ENCODE measurements at regions not wholly inside any gene's neighbourhood (a gene's known extent, or its start where the extent isn't known, plus 50 kb on each side); places are given as distances from the start of the nearest gene placed in this dataset.
"Not testable (repeated sequence)": the region's sequence is repeated elsewhere in the genome, so short reads cannot be mapped to it uniquely, and the experiment has no call there.

DNA sequence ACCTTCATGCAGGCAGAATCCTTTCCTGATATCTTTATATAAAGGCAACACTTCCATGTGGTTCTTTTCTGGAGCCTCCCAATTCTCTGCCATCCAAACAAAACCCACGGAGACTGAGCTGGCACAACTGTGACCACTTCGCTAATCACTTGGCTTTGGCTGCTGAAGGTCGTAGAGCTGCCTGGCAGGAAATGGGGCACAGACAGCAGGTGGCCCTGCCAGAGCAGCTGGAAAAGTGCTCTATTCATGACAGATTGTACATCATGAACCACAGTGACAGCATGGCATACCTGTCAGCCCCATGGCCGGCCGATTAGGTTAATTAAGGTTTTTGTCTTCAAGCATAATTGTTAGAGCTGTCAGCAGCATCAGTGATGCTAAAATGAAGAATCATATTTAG, 141.9 kb upstream of the ANKRD55 start:
- no peak for DNase-seq

DNA sequence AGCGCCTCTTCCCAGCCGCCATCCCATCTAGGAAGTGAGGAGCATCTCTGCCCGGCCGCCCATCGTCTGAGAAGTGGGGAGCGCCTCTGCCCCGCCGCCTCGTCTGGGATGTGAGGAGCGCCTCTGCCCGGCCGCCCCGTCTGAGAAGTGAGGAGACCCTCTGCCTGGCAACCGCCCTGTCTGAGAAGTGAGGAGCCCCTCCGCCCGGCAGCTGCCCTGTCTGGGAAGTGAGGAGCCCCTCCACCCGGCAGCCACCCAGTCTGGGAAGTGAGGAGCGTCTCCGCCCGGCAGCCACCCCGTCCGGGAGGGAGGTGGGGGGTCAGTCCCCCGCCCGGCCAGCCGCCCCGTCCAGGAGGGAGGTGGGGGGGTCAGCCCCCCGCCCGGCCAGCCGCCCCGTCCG, 139.4 kb upstream of the ANKRD55 start:
- DNase-seq, result not testable (repeated sequence)

DNA sequence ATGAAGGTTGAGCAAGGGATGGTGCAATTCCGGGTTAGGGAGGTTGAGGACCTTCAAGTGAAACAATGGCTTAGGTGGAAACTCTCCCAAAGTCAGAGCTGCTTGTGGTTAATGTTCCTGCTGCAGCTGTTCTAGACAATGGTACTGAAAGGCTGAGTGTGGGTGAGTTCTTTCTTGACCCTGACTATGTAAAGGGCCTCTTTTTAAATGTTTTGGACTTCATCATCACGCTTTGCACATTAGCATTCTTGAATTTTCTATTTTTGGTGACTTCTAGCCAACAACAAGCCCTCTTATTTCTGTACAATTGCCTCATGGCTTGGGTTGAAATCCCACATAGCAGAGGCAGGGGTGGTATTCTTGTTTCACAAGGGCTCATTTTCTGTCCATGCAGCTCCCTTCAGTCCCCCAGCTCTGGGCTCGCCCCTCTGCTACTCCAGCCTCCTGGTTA, 136.3 kb upstream of the ANKRD55 start:
- DNase-seq, result no peak

DNA sequence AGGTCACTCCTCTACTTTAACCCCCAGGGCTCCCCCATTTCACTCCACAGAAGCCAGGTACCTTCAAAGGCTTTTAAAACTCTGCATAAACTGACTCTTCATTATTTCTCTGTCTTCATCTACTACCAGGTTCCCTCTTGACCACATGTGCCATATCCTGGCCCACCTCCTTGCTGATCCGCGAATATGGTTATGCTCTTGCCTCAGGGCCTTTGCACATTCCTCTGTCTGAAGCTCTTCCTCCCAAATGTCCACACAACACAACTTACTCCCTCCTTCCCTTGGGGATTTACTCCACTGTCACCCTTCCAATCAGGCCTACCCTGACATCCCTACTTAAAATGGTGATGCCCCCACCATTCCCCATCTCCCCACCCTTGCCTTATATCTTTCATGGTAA, 134.6 kb upstream of the ANKRD55 start:
- DNase-seq, result no peak

DNA sequence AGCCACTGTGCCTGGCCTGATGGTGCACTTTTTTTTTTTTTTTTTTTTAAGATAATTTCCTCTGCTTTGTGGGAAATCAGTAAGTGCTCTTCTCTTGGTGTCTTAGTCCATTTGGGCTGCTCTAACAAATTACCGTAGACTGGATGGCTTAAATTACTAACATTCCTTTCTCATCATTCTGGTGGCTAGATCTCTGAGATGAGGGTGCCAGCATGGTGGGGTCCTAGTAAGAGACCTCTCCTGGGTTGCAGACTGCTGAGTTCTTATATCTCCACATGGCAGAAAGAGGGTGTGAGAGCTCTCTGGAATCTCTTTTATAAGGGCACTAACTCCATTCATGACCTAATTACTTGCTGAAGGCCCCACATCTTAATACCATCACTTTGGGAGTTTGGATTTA, 133.9 kb upstream of the ANKRD55 start:
- no peak for DNase-seq

DNA sequence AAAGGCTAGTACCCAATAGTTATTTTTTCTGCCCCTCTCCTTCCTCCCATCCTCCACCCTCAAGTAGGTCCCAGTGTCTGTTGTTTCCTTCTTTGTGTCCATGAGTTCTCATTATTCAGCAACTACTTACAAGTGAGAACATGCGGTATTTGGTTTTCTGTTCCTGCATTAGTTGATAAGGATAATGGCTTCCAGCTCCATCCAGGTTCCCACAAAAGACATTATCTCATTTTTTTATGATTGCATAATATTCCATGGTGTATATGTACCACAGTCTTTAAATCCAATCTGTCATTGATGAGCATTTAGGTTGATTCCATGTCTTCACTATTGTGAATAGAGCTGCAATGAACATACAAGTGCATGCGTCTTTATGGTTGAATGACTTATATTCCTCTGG, 128.3 kb upstream of the ANKRD55 start:
- DNase-seq, result no peak

DNA sequence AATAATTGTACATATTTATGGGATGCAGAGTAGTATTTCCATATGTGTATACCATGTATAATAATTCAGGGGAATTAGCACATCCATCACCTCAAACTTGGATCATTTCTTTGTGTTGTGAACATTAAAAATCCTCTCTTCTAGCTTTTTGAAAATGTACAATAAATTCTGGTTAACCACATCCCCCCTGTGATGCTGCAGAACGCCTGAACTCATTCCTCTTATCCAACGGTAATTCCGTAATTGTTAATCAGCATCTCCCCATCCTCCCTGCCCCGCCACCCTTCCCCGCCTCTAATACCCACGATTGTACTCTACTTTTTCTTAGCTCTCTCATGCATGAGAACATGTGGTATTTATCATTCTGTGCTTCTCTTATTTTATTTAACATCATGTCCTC, 127.7 kb upstream of the ANKRD55 start:
- DNase-seq, result no peak

DNA sequence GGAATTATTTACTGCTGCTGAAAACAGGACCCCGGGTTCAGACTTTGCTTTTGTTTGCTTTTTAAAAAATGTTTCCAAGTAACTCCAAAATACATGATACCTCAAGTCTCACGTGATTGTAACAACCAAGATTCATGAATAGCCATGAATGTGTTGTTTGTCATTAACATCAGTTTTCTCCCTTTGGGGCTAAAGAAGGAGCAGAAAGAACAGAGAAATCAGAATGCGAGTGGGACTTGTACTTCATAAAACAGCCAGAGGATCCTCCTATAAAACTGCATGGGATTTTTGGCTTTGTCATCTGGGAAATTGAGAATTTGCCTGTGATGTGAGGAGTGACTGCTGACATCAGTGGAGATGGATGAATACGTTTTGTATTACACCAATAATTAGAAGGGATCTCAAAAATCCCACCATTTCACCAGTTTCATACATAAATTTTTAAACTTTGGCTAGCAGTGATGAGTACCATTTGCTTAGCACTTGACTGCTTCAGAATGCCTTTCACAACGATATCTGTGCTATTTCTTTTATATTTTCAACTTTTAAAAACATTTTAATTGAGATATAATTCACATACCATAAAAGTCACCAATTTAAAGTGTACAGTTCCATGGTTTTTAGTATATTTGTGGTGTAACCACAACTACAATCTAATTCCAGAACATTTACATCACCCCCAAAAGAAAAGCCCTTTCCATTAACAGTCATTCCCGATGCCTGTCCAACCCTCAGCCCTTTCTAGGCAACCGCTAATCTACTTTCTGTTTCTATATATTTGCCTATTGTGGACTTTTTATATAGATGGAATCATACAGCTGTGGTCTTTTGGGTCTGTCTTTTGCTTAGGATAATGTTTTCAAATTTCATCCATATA, 126.9 kb upstream of the ANKRD55 start:
- no peak for DNase-seq

DNA sequence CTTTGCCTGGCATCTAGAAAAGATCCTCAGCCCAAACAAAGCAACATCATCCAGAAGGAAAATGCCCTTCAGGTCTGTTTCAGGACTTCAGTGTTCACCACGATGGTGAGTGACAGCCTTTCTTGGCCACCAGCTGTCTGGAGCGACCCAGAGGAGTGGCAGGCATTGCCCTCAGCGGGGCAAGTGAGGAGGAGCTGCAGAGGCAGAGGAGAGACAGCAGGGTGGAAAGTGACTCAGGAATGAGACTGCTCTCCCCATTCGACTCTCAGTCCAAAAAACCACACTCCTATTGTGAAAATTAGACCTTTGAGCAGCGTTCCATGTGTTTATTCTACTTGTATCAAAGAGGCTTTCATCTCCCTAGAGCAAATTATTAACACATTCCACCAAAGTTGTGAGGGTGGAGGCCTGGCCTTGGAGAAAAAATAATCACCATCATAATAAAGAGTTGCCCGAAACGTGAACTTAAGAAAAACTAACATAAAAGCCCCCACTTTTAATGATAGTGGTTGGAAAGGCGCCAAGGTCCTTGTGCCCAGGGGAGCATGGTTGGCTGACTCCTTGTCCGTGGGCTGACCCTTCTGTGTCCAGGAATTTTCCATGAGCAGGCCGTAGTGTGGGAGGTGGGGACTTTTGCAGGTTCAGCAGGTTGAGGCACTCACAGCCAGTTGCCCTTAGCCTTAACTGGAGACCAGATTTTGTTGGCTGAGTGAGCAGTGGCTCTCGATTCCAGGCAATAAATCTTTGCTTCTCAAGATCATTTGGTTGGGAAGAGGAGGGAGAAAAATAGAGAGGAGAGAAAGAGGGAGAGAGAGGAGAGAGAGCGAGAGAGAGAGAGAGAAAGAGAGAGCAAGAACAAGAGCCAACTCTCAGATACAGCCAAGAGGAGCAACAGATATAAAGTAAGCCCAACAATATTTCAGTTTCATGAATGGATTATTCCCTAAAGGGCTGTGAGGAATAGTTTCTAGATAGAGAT, 125.9 kb upstream of the ANKRD55 start:
- peak; percentile 79 for DNase-seq

DNA sequence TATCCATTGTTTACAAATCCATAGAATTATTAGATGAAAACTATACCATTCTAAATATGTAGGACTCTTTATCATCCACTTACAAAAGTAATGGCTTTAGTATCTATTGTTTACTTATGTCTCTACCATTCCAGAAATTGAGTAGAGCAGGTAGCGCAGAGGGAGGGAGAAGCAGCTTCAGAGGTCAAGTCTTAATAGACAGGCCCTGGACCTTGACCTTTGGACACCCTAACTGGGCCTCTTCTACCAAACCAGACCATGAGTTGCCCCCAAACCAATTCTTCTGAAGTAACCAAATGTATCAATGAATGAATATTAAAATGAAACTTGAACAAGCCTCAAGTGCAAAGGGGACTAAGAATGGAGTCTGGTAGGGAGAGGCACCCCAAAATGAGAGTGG, 124.9 kb upstream of the ANKRD55 start:
- DNase-seq, result no peak

DNA sequence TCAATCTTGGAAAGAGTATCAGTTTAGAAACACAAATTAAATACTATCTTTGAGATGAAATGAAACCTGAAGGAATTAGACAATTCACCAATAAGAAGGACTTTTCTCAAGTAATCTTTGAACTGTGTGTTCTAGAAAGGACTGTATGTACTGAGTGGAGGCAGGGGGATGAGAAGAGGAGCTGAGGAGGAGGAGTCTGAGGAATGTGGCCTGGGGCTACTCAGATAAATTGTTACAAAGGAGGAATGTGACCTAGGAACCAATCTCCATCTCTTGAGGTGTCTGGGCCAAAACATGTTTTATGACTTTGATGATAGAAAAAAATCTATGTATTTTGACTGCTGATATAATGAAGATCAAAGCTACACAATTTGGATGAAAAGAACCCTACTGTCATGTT, 124.3 kb upstream of the ANKRD55 start:
- DNase-seq, result no peak

DNA sequence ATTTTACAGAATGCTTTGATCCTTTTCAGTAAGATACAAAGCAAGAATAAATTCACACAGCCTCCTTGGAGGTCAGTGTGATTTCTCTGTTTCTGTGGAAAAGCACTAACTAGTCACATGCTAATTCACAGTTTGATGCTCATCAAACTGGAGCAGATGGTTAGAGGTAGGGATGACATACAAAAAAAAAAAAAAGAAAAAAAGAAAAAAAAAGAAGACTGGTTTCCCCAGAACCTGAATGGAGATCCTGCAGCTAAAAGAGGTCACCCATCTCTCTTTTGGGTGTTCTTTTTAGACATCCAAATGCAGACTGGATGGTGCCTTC, 123.7 kb upstream of the ANKRD55 start:
- no peak for DNase-seq

DNA sequence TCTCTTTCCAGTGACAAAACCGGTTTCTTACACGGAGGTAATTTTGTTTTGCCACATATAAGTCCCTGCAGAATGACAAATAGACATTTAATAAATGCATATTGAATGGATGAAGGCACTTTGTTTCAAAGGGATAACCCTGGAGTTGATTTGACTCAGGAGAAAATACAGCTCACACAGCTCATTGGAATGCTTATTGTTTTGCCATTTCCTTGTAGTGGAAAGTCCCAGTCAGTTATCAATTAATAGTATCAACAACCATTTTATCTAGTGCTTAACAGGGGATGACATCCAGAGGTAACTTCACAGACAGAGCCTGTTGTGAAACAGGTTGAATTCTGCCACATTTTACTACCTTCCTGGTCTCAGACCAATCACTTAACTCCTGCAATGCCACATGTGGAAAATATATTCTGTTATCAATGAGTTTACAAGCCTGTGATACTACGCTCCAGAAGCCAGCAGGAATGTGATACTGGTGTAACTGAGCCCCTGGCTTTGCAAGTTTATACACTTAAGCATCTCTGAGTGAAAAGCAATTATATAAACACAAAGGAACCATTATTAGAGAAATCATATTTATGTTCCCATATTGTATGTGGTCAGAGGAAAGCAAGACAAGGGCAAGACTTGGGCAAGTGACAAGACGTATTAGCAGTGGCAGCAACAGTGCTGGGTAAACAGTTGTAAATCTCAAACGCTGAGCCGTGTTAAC, 123.1 kb upstream of the ANKRD55 start:
- DNase-seq, result peak; percentile 37

DNA sequence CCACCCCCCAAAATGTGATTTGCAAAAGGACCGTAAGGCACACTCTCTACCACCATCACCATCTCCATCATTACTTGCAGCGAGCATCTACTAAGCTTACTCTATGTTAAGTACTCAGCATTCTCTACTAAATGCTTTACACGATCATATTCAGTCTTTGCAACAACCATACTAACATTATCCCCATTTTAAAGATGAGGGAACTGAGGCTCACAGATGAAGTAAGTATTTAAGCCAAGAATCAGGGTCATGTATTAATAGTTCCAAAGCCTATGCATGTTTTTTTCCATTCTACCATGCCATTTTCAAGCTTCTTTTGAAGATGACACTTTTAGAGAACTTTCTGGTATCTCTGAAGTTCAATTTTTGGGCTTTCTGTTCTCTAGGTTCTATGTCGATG, 121.7 kb upstream of the ANKRD55 start:
- no peak for DNase-seq

DNA sequence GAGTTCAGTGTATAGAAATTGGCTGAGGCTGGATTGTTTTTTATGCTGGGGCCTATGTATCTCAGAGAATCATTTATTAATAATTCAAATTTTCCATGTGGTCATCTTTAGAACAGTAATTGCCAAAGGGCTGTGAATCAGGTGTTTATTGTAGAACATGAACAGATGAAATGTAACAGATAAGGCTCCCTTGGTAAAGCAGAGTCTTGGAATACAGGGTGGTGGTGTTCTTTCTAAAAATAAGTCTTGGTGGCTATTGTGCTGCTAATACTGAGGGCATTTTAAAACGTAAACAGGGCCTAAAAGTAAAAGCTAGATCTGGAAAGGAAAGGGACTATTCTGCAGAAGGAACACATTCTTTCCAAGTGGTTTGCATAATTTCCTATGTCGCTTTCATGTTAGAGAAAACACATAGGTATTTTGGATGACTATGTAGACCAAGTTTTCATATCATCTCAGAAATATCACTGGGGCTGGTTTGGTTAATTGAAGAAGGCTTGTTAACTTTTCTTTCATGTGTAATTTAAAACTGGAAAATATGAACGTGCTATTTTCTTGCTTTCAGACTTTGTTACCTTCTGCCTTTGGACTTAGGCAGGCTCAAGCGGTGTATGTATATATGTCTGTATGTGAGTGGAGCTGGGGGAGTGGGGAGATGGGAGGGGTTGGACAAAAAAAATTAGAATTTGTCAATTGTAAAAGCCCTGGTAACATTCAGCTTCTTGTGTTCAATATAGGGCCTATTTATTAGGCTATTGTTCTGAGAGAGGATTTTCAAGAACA, 119.9 kb upstream of the ANKRD55 start:
- DNase-seq, result no peak

DNA sequence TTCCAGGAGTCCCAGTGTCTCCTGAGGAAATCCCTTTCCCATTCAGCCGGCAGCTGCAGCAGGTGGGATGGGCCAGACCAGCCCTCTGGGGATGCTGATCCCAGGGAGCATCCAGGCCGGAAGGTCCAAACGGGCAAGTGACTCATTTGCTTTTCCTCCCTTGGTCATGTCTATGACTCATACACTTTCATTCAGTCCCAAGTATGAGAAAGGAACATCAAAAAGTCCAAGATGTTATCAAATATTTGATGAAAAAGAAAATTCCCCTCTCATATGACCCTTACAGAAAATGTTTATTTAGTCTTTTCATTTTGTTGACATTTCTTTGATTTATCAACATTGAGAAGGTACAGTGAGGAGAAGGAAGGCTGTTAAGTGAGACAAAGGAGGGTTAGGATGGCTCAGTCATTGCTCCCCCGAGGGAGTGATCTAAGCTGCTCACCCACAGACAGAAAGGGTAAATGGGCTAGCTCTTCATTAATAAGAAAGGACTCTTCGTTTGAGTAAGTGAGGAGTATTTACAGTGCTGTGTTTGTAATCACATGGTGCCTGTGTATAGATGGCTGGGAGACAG, 117.6 kb upstream of the ANKRD55 start:
- no peak for DNase-seq

DNA sequence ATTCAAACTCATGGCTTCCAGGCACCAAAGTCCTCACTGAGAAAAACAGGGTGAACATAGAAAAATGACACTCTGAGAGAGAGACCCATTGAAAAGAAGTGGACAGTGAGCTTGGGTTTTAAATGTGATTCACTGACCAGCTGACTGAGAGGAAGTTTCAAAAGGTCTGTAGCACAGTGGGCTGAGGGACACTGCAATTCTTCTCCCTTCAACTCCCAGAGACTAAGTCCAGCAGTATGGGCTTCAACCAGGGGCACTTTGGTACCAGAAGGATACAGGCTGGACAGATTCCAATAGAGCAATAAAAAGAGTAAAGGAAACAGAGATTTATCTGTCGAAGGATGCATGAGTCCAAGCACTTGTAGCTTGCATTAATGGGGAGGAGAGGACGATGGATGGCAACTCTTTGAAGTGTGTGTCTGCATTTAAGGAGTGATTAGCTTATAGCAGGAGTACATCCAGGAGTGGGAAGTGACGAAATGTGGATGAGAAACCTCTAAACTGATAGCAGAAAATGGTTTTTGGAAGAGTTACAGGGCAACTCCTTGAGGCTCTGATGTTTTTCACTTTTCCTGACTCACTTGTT, 117.0 kb upstream of the ANKRD55 start:
- DNase-seq, result no peak

DNA sequence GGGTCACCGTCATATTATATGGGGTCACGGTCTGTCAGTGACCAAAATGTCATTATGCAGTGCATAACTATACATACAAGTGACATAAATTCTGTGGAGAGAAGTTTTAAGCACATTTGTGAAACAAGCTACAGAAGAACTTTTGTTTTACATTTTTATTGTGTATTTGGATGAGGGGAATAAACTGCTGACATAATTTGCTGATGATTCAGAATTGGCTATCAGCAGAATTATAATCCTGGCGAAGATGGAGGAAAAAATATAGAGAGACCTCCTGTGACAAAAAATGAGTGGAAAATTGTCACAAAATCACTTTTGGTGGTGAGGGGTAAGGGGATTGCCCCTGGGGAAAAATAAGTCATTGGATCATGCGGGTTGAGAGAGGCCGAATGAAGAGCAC, 116.3 kb upstream of the ANKRD55 start:
- DNase-seq, result no peak

DNA sequence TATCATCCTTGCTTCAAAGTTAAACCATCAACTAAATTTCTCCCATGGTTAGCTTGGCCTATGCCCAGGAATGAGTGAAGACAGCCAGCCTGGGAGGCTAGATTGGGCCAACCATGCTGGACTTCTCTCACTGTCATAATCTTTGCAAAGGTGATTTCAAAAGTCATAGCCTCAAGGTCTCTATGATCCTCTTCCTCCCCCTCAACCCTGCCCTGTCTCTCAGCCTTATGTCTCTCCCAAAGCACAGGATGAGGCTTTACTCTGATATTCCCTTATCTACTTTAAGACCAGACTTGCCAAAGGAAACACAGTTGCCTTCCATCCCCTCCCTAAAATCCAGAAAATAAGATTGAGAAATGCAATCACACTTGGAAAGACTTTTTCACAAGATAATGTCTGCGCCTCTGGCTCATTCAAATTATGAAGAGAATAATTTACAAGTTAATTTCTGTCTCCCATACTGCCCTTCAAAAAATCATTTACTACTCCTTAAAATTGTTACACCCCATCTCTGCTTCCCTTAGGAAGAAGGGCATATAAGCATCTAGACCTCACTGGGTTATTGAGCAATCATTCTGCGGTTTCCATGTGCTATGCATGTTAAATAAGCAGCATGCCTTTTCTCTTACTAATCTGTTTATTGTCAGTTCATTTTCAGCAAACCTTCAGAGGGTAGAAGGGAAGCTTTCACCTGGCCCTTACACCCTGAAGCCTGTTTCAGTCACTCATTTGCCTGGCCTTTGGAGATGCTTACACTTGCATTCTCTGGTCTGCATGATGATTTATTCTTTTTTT, 113.8 kb upstream of the ANKRD55 start:
- DNase-seq, result no peak

DNA sequence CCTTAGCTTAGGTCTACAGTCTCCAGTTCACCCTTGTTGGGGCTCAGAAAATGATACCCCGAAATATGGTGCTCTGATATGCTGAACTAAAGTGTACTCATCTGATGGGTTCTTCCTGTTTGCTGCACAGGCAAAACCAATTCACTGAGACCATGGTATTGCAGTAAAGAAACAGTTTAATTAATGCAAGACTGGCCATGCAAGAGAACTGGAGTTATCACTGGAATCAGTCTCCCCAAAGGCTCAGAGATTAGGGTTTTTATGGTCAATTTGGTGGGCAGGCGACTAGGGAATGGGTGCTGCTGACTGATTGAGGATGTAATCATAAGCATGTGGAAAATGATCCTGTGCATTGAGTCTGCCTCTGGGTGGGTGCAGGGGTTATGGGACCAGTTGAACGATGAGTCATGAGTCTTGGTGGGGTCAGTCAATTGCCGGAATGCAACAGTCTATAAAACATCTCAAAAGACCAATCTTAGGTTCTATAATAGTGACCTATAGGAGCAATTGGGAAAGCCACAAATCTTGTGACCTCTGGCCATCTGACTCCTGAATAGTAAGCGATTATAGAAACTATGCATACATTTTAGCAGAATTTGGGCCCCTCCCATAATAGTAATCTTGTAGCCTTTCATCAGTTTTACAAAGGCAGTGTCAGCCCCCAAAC, 113.0 kb upstream of the ANKRD55 start:
- no peak for DNase-seq

Data from right kidney (tissue), 1 donor.